DOHH2 (cell line): ENCODE measurements at regions not wholly inside any gene's neighbourhood (a gene's known extent, or its start where the extent isn't known, plus 50 kb on each side); places are given as distances from the start of the nearest gene placed in this dataset.

Experiments used
- H3F3A ChIP-seq: fragments of 200-600 bp; sonication (generic), shearing (Covaris generic); 2 replicates; pipeline ENCODE4 v1.6.0; 2016; ENCODE audit warnings: antibody characterized with exemption, mild to moderate bottlenecking; ENCODE audit not compliant: control insufficient read depth, insufficient read depth
- H3K27ac ChIP-seq: fragments of 200-600 bp; sonication (generic); 2 replicates; pipeline ENCODE4 v1.5.1; 2014; ENCODE audit warnings: low read depth, mild to moderate bottlenecking, low read length, moderate library complexity
- H3K27me3 ChIP-seq: fragments of 200-600 bp; sonication (generic); 2 replicates; pipeline ENCODE4 v1.6.1; 2014; ENCODE audit warnings: mild to moderate bottlenecking, low read length, mixed read lengths; ENCODE audit not compliant: control insufficient read depth
- H3K36me3 ChIP-seq: fragments of 200-600 bp; sonication (generic); 2 replicates; pipeline ENCODE4 v1.6.1; 2014; ENCODE audit warnings: mild to moderate bottlenecking, low read length, moderate library complexity, mixed read lengths; ENCODE audit not compliant: control insufficient read depth
- H3K4me1 ChIP-seq: fragments of 200-600 bp; sonication (generic); 2 replicates; pipeline ENCODE4 v1.6.1; 2014; ENCODE audit warnings: mild to moderate bottlenecking, low read length, mixed read lengths; ENCODE audit not compliant: control insufficient read depth
- H3K4me2 ChIP-seq: fragments of 200-600 bp; sonication (generic); 2 replicates; pipeline ENCODE4 v1.6.0; 2014; ENCODE audit warnings: mild to moderate bottlenecking, low read length, moderate library complexity
- H3K4me3 ChIP-seq: fragments of 200-600 bp; sonication (generic); 2 replicates; pipeline ENCODE4 v1.5.1; 2014; ENCODE audit warnings: mild to moderate bottlenecking, low read length, mixed read lengths
- H3K79me2 ChIP-seq: fragments of 200-600 bp; sonication (generic); 2 replicates; pipeline ENCODE4 v1.6.1; 2014; ENCODE audit warnings: mild to moderate bottlenecking, low read length, mixed read lengths; ENCODE audit not compliant: control insufficient read depth
- H3K9me2 ChIP-seq: fragments of 200-600 bp; sonication (generic); replicated peaks from 2 replicates; pipeline ENCODE4 v1.6.1; 2014; ENCODE audit warnings: mild to moderate bottlenecking, low read length, mixed read lengths; ENCODE audit not compliant: control insufficient read depth
- H3K9me3 ChIP-seq: fragments of 200-600 bp; sonication (generic); 2 replicates; pipeline ENCODE4 v1.6.1; 2014; ENCODE audit warnings: antibody characterized with exemption, low read length, mixed read lengths; ENCODE audit not compliant: control insufficient read depth, insufficient read depth
- H4K20me1 ChIP-seq: fragments of 200-600 bp; sonication (generic); 2 replicates; pipeline ENCODE4 v1.6.0; 2014; ENCODE audit warnings: low read depth, mild to moderate bottlenecking, antibody characterized with exemption, low read length, moderate library complexity; ENCODE audit not compliant: control insufficient read depth, insufficient read depth
- EZH2phosphoT487 ChIP-seq: fragments of 200-600 bp; sonication (generic); IDR thresholded peaks from 2 replicates; pipeline ENCODE4 v1.6.1; 2017; ENCODE audit warnings: borderline replicate concordance, mild to moderate bottlenecking, antibody characterized with exemption, low read length, moderate library complexity, mixed read lengths
- TF ChIP-seq, protein P1 (sequence below): fragments of 200-600 bp; sonication (generic); IDR thresholded peaks from one replicate; pipeline ENCODE4 v1.5.1; 2014; ENCODE audit warnings: antibody characterized with exemption, mild to moderate bottlenecking, low read depth, low read length; ENCODE audit not compliant: poor library complexity, severe bottlenecking

DNA sequence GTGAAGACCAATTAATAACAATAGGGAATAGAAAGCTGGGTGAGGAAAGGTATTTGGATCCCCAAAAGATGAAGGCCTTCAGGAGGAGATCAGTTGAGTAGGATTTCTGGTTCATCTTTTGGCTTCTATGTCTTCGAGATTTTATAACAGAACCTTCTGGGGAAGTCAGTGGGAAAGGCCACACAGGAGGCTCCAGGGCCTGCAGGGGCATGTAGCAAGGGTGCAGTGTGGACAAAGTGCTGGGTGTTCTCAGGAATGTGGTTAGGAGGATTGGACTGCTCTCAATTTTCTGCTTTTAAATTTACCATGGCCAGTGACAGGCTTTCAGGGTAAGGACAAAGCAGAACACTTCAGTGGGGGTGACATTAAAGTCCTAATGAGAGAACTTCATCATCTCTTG, 378.0 kb downstream of the CCSER2 start:
- no peak for TF ChIP-seq EZH2phosphoT487
- TF ChIP-seq, protein P1, sequence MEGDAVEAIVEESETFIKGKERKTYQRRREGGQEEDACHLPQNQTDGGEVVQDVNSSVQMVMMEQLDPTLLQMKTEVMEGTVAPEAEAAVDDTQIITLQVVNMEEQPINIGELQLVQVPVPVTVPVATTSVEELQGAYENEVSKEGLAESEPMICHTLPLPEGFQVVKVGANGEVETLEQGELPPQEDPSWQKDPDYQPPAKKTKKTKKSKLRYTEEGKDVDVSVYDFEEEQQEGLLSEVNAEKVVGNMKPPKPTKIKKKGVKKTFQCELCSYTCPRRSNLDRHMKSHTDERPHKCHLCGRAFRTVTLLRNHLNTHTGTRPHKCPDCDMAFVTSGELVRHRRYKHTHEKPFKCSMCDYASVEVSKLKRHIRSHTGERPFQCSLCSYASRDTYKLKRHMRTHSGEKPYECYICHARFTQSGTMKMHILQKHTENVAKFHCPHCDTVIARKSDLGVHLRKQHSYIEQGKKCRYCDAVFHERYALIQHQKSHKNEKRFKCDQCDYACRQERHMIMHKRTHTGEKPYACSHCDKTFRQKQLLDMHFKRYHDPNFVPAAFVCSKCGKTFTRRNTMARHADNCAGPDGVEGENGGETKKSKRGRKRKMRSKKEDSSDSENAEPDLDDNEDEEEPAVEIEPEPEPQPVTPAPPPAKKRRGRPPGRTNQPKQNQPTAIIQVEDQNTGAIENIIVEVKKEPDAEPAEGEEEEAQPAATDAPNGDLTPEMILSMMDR = no peak
- H3K36me3 ChIP-seq = no peaks in the 10 kb centered on the region
- no peak overlapping the region for H3K4me3 ChIP-seq
- H3K79me2 ChIP-seq = no peaks in the 10 kb centered on the region
- no peaks in the 10 kb centered on the region for H4K20me1 ChIP-seq
- no peak overlapping the region for H3K4me2 ChIP-seq
- H3K4me1 ChIP-seq = no peaks in the 10 kb centered on the region
- H3F3A ChIP-seq = no peaks in the 10 kb centered on the region
- H3K9me3 ChIP-seq = no peaks in the 10 kb centered on the region
- no peaks in the 10 kb centered on the region for H3K27me3 ChIP-seq
- H3K9me2 ChIP-seq = no peaks in the 10 kb centered on the region
- no peak overlapping the region for H3K27ac ChIP-seq

DNA sequence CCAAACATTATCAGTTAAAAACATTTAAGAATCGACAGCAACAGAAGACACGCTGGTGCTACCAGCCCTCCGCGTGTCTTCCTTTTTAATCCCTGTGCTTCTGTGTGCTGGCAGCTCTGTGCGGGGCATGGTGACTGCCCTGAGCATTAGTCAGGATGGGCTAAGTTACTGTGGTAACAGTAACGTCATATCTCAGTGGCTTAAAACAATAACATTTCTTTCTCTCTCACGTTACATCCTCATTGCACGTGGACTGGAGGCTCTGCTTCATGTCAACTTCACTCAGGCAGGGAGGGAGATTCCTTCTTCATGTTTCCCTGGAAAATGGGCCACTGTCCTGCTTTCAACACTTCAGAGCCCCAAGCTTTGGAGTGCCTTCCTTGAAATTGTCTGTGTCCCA, 378.5 kb downstream of the CCSER2 start:
- Histone ChIP-seq H3K79me2 (no peaks in the 10 kb centered on the region), H3K4me2 (no peak overlapping the region), H3K4me1 (no peaks in the 10 kb centered on the region), H3K27me3 (no peaks in the 10 kb centered on the region), H3K36me3 (no peaks in the 10 kb centered on the region), H3K27ac (no peak overlapping the region), H3K4me3 (no peak overlapping the region), H3K9me3 (no peaks in the 10 kb centered on the region), H3K9me2 (no peaks in the 10 kb centered on the region), H4K20me1 (no peaks in the 10 kb centered on the region), H3F3A (no peaks in the 10 kb centered on the region)
- TF ChIP-seq EZH2phosphoT487 = no peak
- TF ChIP-seq, protein P1 = no peak

DNA sequence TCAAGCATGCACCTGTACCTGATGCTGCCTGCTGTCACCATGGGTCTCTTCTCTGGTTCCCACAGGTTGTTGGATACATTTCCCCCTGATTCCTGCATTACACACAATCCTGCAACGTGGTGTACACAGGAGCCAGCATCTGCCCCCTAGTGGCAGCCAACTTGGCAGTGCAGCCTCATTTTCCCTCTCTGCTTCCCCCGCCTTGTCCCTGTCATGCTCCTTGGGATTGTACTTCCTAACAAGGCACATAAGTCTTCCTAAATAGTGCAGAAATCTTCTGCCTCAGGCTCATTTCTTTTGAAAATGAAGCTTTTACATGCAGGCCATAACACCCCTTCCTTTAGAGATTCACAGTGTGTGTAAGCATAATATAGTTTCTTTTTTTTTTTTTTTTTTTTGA, 387.5 kb downstream of the CCSER2 start:
- Histone ChIP-seq H3K4me3 (no peak overlapping the region), H3K27ac (no peak overlapping the region), H3K4me1 (no peaks in the 10 kb centered on the region), H3K79me2 (no peaks in the 10 kb centered on the region), H3K36me3 (no peaks in the 10 kb centered on the region), H3K9me2 (no peaks in the 10 kb centered on the region), H4K20me1 (no peaks in the 10 kb centered on the region), H3F3A (no peaks in the 10 kb centered on the region), H3K27me3 (no peaks in the 10 kb centered on the region), H3K4me2 (no peak overlapping the region), H3K9me3 (no peaks in the 10 kb centered on the region)
- TF ChIP-seq EZH2phosphoT487 = no peak
- TF ChIP-seq, protein P1 = peak; percentile 88
